NCI-H2107 (cell line): ENCODE measurements at regions not wholly inside any gene's neighbourhood (a gene's known extent, or its start where the extent isn't known, plus 50 kb on each side); places are given as distances from the start of the nearest gene placed in this dataset.
"Not testable (repeated sequence)": the region's sequence is repeated elsewhere in the genome, so short reads cannot be mapped to it uniquely, and the experiment has no call there.

ENCODE experiments used
- DNase-seq: peaks from one replicate; lab custom pipeline; 2025; lab: John Stamatoyannopoulos, UW

DNA sequence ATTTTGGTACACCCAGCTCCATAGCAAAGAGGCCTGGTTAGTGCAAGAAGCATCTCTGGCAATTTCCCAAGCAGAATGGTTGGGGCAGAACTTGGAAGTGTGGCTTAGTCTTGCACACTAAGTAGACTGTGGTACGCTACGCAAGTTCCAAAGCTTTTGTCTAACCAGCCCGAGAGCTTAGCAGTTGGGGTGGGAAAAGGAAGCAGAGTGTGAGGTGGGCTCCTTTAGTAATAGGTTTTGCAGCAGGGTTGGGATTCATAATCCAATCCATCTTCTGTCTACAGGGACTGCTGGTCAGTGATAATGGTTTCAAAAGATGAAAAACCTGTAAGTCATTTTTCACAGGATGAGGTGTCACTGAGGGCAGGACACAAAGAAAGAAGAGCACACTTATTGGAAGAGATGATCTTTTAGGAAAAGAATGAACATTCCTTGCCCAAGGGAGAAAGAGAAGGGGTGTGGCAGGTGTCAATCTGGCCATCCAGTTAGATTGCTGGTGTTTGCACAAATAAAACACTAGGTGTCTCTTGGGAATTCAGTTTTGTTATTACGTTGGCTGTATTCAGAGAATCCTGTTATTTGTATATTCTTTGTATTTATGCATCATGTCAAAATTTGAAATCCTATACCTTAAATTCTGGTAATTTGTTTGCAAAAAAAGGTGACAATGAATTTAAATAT is 244.3 kb downstream of the GPAT3 start:
- DNase-seq, result no peak

DNA sequence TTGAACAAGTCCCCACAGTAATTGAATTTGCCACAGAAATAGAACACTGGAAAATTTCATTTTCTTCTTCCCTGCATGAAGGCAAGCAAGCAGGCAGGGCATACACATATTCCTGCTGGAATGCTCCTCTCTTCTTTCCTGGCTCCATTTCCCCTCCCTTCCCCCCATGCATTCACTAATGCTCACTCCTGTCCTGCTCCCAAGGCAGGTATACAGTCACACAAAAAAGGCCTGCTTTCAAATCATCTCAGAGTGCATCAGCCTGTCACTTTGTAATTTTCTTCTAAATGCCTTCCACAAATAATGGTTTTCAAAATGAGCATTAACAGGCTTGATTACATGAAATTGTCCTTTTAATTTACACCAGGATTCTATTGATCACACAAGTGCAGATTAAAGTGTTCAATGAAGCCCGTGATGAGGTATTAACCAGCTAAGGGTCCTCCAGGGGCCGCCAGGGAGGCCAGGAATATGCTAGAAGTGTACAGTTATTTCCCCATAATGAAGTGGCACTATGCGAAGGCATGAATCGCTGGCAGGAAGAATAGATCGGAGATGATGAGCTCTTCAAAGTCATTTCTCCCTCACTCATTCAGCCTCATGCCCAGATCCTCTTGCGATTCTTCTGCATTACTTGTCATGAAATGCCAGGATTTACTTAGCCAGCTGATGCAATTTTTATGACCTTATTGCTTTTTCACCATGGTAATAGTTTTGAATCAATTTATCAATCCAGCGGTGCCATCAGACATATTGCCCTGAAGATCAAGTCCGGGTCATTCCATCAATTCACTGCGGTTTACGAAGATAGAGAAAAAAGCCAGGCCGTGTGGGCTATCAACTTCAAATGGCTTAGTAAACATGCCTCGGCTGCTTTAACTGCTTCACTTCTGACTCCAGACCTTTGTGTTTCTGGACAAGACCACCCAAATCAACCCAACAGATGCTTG is 243.5 kb downstream of the GPAT3 start:
- DNase-seq, result no peak

DNA sequence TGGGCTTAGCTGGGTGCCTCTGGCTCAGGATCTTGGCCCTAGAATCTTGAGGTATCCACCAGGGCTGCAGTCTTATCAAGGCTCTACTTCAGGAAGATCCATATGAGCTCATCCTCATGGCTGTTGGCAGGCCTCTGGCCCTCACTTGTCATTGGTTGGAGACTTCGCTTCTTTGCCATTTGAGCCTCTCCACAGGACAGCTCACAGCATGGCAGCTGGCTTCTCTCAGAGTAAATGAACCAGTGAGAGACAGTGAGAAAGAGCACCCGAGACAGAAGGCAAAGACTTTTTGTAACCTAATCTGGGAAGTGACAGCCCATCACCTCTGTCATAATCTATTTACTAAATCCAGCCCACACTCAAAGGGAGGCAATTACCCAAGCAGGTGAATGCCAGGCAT is 236.8 kb downstream of the GPAT3 start:
- no peak for DNase-seq

DNA sequence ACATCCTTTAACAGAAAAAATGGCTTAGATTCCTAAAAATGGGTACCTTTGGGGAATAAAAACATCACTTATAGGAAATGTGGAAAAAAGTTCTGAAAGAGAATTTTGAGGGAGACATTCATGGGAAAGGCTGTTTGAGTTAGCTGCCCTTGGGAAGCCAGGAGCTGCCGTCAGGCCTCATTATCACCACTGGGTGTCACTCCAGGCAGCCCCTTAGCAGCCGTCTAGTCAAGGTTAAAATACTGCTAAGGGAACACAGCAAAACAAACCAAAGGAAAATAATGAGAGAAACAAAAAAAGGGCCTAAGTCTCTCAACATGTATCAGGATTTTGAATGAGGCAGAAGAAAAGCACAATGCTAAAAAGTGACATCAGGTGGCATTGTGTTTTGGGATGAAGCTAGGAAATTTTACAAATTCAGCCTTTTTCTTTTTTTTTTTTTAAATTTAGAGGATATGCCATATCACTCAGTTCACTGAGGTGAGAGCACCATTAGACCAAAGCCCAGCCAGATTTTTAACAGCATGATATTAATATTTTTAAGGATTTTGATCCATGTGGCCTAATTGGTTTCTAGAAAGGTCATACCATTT is 235.3 kb downstream of the GPAT3 start:
- no peak for DNase-seq

DNA sequence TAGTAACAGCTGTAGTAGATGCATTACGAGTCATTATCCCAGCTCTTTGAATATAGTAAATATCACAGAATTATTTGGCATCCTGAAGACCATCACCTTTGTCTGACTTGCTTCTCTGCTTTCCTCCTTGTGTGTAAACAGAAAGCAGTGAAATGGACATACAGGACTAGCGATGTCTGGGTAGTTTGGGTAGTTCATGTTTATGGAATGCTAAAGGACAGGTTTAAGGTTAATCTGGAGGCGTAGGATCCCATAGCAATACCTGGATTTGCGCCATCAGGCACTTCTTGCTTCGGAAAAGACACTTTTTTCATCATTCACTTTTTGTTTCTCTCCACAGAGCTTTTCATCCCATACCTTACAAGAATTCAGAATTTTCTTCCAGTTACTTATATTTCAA is 232.2 kb downstream of the GPAT3 start:
- no peak for DNase-seq

DNA sequence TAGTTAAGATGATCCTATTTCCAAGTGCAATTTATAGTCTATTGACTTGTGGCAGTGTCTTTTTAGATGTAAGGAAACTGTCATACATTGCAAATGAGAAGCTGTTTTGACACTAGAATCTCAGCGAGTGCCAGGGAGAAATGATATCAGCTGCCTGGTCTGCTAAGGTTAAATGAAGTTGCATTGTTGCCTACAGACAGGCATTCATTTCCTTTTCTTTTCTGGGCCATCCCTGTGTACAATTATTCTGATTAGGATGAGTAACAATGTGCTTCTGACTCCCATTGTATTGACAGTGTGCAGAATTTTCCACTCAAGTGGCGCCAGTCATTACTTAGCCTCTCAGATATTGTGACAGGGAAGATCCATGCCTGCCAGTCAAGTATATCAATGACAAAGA is 231.2 kb downstream of the GPAT3 start:
- no peak for DNase-seq

DNA sequence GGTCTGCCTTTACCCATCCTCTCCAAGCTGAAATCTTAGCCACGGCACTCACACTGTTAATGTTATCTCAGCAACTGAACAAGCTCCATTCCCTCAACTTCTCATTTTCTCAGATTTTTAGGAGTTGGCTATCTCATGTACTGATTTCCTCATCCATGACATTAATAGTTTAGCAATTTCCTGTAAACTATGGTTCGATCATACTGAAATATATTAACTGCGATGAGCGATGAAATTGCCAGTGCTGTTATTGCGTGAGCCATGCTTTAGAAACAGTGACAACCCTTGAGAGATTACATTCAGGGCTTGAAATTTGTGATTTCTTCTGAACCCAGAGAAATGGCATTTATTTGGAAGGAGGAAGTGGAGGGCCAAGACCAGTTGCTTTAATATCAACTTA is 223.7 kb downstream of the GPAT3 start:
- no peak for DNase-seq

DNA sequence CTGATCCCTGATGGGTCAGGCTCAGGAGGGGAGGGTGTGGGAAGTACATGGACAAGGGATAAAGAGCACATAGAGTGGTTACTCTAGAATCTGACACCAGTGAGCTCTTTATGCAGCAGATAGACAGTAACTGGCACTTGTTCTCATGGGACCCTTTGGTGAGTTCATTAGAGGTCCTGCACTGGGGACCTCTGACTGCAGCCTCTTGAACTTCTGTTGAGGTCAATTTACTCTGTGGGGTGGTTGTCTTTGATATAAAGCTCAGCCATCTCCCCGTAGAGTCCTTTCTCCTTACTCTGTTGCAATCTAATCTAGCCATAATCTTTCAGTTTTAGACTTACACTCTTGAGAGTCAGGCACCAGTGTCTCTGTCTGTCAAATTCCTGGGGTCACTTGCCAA is 222.4 kb downstream of the GPAT3 start:
- no peak for DNase-seq

DNA sequence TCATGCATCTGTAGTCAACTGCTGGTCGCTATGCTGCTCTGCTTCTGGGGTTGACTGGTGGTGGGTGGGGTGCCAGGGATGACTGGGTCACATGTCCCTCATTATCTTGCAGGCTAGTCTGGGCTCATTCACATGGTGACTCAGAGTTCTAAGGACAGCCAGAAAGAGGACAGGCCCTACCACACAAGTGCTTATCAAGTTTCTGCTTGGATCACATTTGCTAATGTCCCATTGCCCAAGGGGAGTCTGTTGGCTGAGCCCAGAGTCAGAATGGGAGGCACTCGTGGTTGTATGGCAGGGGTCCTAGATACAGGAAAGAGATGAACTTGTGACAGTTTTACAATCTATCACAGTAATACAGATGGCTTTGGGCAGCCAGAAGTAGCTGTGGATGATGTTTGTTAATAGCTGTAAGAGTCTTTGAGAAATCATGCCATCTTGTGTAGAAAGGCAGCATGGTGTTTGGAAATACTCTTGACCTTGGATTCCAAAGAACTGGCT is 221.3 kb downstream of the GPAT3 start:
- no peak for DNase-seq

DNA sequence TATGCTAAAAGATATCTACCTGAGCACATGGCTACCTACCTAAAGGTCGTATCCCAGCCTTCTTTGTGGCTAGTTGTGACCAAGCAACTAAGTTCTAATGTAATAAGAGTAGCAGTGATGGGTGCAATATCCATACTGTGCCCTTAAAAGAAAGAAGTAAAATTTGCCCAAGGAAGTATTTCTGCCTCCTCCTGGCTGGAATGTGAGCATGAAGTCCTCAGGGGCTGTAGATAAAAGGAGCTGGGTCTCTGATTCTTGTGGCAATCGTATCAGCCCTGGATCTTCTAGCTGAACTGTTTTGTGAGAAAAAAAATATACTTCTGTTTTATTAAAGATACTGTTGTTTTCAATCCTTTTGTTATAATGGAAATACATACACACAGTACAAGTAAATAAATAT is 217.4 kb downstream of the GPAT3 start:
- DNase-seq, result no peak

DNA sequence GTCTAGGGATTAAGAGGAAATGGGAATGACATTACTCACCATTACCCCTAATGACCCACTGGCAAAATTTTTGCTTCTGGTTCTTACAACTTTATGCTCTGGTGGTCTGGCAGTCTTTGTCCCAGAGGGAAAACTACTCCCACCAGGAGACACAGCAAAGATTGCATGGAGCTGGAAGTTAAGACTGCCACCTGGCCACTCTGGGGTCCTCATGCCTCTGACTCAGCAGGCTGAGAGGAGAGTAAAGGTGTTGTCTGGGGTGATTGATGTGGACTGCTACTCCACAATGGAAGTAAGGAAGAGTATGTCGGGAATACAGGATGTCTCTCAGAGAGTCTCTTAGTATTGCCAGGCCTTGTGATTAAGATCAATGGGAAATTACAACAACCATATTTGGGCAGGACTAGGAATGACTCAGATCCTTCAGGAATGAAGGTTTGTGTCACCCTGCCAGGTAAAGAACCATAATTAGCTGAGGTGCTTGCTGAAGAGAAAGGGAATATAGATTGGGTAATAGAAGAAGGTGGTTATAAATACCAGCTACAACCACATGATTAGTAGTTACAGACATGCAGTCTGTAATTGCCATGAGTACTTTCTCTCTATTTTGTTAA is 215.5 kb downstream of the GPAT3 start:
- DNase-seq, result no peak

DNA sequence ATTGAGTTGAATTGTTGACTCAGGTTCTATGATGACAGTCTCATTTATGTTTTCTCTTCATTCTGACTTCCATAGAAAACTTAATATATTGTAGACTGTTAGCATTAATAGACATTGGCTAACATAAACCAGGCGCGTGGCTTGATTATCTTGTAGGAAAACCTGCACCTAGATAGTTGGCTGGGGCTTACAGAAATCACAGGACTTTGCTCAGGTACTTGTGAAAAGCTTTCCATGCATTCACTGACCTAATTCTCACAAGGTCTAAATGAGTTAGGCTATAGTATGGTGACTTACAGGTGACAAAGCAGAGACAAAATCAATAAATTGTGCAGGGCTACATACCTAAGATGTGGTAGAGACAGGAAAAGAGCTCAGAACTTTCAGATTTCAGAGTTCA is 212.8 kb downstream of the GPAT3 start:
- DNase-seq, result no peak

DNA sequence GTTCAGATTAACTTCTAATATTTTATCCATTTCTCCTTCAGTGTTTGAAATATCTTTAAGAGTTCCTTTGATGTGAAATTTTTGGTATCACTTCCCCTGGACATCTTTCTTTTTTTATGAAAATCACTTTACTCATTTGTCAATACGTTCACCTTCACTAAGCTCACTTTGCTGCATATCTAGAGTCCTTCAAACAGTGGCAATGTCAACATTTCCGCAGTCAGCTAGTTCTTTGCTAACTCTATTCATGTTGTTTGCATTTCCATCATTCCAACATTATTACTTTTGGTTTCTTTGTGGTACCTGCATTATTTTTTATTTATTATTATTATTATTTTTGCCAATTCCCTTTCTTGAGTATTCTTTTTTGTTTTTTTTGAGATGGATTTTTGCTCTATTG is 203.0 kb downstream of the GPAT3 start:
- DNase-seq, result no peak

DNA sequence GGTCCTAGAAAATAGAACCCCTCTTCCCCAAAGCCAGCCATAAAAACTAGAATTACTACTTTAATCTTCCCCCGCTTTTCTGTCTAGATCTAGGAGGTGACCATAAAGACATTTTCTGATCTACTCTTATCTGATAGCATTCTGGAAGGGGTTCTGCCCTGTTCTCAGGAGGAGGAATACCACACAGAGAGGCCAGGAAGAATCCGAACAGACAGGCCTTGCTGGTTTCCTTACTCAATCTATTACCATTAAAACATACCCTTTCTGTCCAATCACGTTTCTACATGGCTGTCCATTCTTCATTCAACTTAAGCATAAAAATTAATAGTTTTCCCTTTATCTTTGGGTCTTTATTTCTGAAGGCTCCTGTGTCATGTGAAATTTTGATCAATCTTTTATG is 198.7 kb downstream of the GPAT3 start:
- DNase-seq, result no peak

DNA sequence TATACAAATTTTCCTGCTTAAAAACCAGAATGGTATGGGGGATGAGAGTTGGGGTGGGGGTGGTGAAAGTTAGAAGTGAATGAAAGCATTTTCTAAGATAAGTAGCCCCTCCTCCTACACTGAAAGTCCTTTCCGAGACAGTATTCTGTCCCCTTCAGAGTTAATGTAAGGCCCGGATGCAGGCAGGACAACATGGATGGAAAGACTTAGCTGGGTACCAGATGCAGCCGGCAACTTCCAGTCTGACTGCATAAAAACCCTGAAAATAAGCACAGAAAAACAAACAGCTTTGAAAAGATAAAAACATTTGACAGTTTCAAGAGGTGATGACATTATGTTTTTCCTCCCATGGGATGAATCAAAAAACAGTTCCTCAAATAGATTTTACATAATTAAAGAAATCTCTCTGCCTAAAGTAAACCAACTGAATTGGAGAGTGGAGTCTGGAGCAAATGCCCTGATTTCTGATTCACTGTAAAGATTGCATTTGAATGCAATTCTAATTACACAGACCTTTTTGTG is 196.3 kb downstream of the GPAT3 start:
- DNase-seq, result no peak

DNA sequence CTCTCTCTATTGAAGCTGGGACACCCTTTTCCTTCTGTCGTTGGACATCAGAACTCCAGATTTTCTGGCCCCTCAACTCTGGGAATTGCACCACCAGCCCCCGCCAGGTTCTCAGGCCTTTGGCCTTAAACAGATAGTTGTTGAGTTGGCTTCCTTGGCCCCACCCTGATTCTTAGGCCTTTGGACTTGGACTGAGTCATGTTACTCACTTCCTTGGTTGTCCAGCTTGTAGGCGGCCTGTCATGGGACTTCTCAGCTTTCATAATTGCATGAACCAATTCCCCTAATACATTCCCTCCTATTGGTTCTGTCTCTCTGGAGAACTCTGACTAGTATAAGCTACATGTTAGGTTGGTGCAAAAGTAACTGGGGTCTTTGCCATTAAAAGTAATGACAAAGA is 195.7 kb downstream of the GPAT3 start:
- no peak for DNase-seq

DNA sequence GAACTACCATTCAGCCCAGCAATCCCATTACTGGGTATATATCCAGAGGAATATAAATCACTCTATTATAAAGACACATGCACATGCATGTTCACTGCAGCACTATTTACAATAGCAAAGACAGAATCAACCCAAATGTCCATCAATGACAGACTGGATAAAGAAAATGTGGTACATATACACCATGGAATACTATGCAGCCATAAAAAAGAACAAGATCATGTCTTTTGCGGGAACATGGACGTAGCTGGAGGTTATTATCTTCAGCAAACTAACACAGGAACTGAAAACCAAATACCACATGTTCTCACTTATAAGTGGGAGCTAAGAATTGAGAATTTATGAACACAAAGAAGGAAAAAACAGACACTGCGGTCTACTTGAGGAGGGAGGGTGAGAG is 195.1 kb downstream of the GPAT3 start:
- DNase-seq, result not testable (repeated sequence)

DNA sequence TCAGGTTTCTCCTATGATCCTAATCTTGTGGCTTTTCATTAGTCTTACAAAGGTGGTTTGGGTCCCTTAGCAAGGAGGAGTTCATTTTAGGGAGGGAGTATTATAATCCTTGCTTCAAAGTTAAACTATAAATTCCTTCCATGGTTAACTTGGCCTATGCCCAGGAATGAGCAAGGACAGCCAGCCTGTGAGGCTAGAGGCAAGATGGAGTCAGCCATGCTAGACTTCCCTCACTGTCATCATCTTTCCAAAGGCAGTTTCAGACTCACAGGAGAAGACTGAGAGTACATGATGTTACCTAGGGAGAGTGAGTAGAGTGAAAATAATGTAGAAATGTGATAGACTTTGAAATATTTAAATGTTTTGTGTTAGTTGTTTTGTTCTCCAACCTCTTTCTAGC is 192.3 kb downstream of the GPAT3 start:
- no peak for DNase-seq

DNA sequence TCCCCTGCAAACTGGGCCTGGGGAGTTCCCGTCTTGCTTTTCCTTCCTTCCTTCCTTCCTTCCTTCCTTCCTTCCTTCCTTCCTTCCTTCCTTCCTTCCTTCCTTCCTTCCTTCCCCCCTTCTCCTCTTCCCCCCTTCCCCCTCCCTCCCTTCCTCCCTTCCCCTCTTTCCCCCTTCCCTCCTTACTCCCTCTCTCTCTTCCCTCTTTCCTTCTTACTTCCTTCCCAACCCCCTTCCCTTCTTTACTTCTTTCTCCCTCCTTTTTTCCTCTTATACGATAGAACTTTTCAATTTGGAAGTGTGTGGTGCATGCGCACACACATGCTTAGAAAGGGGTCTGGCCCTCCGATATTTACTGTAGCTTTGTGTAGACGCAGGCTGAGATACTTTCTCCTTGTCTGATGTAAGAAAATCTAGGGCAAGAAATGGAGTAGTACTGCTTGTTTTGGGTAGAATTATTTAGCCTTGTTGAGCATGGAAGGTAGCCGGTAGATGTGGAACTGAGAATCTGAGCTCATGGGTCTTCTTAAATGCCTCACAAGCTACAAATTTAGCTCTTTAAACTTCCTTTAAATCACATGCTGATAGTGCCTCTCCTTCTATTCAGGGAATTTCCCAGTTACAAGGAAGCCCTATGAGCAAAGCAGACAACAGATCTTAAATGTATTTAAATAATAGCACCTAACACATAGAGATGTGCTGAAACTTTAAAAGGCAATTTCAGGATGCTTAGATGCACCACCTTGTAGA is 189.6 kb downstream of the GPAT3 start:
- no peak for DNase-seq

DNA sequence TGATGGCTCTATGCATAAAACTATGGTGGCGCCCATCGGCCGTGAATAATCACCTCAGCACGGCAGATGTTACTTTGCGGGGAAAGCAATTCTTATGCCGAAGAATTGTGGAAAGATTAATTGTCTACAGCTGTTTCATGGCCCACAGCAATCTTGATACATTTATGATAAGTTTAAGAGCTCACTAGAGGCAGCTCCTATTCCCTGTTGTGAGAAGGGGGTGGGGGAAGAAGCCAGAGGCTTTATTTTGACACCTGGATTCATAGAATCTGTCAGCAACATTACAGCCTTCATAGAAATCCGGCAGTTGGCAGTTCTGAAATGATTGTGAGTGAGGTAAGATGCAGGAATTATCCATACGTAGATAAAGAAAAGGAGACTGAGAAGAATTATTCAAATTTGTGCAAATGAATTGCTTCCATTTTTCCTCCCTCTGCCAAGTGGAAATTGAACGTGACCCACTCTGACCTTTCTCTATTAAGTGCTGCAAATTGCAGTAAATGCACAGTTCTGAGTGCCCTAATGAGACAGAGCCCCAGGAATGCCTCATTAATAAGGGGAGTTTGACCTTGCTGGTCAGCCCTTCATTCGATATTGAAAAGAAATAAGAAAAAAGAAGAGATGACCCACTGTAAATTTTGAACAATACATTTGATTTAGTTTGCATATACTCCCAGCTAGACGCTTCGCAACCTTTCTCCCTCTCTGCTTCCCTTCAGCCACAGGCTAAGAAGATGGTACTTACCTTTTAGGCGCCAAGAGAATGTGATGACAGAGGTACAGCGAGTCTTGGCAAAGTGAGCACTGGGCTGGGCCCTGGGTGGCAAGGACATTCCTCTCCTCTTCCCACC is 188.8 kb downstream of the GPAT3 start:
- DNase-seq, result no peak

DNA sequence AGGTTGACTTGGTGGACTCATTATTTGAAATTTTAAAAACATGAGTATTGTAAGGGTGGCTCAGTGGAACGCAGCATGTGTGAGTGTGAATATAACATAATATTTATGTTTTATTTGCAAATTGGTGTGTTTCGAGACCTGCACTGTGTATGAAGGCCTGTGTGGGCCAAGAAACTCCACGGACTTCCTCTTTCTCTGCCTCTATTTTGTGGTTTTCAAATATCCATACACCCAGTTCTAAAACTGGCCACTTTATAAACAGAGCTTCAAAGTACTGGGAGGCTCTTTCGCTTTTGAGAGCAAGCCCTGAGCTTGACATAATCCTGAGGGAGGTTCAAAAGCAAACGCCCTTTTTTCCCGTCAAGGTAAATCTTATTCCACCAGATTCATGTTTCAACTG is 187.7 kb downstream of the GPAT3 start:
- DNase-seq, result no peak
